ENCODE measurements at regions not wholly inside any gene's neighbourhood (a gene's known extent, or its start where the extent isn't known, plus 50 kb on each side); places are given as distances from the start of the nearest gene placed in this dataset.

DNA sequence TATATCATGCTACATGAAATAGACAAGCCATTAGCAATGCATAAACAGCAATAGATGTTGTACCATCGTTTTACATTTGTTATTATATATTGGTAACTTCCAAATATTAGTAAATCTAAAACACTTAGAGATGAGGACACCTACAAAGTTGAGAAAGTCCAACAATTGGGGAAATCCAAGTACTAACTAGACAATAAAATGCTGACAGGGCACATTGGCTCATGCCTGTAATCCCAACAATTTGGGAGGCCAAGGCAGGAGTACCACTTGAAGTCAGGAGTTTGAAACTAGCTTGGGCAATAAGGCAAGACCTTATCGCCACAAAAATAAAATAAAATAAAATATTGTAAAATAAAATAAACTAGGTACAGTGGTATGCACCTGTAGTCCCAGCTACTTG, 1023.1 kb downstream of the SUCLG1 start:
- TF ChIP-seq, protein P1, sequence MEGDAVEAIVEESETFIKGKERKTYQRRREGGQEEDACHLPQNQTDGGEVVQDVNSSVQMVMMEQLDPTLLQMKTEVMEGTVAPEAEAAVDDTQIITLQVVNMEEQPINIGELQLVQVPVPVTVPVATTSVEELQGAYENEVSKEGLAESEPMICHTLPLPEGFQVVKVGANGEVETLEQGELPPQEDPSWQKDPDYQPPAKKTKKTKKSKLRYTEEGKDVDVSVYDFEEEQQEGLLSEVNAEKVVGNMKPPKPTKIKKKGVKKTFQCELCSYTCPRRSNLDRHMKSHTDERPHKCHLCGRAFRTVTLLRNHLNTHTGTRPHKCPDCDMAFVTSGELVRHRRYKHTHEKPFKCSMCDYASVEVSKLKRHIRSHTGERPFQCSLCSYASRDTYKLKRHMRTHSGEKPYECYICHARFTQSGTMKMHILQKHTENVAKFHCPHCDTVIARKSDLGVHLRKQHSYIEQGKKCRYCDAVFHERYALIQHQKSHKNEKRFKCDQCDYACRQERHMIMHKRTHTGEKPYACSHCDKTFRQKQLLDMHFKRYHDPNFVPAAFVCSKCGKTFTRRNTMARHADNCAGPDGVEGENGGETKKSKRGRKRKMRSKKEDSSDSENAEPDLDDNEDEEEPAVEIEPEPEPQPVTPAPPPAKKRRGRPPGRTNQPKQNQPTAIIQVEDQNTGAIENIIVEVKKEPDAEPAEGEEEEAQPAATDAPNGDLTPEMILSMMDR (IDR thresholded peaks at IDR 0.05), result no peak
- TF ChIP-seq ZFX (IDR thresholded peaks at IDR 0.05; ENCODE audit: borderline replicate concordance), result no peak

Data from 22Rv1 (cell line).